HL-60 (cell line): ENCODE measurements at regions not wholly inside any gene's neighbourhood (a gene's known extent, or its start where the extent isn't known, plus 50 kb on each side); places are given as distances from the start of the nearest gene placed in this dataset.

Experiments
- CTCF ChIP-seq: IDR thresholded peaks from one replicate; pipeline ENCODE4 v1.5.1; 2011; ENCODE audit warnings: low read length, control low read depth, inconsistent platforms; ENCODE audit not compliant: insufficient read depth
- GABPA ChIP-seq: IDR thresholded peaks from 2 replicates; pipeline ENCODE4 v1.6.1; 2012; ENCODE audit warnings: low read depth

DNA sequence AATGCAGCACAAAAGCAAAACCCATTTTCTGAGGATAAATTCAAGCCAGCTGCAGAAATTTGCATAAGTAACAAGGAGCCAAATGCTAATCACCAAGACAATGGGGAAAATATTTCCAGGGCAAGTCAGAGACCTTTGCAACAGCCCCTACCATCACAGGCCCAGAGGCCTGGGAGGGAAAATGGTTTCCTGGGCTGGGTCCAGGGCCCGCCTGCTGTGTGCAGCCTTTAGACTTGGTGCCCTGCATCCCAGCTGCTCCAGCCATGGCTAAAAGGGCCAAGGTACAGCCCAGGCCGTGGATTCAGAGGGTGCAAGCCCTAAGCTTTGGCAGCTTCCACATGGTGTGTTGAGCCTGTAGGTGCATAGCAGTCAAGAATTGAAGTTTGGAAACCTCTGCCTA is 309.5 kb upstream of the SGCG start:
- TF ChIP-seq GABPA = no peak
- no peak for TF ChIP-seq CTCF
